A549 (cell line): ENCODE measurements at regions not wholly inside any gene's neighbourhood (a gene's known extent, or its start where the extent isn't known, plus 50 kb on each side); places are given as distances from the start of the nearest gene placed in this dataset.

Source experiments
- BHLHE40 ChIP-seq: IDR thresholded peaks from 2 replicates; pipeline ENCODE4 v1.6.1; 2012; ENCODE audit warnings: low read depth, low read length, inconsistent platforms
- CEBPB ChIP-seq, 2 experiments: fragments of >200 bp in 1 of 2; sonication (Bioruptor Twin) in 1 of 2; formaldehyde crosslinking in 1 of 2; IDR thresholded peaks; 2 replicates each; pipeline ENCODE4 v1.6.1; 2012 to 2016
- CTCF ChIP-seq: fragments of >200 bp; sonication (Bioruptor Twin); formaldehyde crosslinking; IDR thresholded peaks from 3 replicates; pipeline ENCODE4 v1.5.1; 2016
- FOSL2 ChIP-seq, 2 experiments: fragments of 450-650 bp in 1 of 2; fragments of >200 bp in 1 of 2; sonication (Bioruptor Twin) in 1 of 2; formaldehyde crosslinking; IDR thresholded peaks; 2 replicates each; pipeline versions ENCODE4 v1.5.0 to v1.6.1; 2016 to 2020; ENCODE audit warnings: mild to moderate bottlenecking in 1 of 2, moderate library complexity in 1 of 2
- HOXA7 ChIP-seq: fragments of 250-450 bp; sonication (Bioruptor Pico); IDR thresholded peaks from 2 replicates; pipeline ENCODE4 v1.5.0; 2020; ENCODE audit warnings: mild to moderate bottlenecking, moderate library complexity
- MAX ChIP-seq: IDR thresholded peaks from 2 replicates; pipeline ENCODE4 v1.6.1; 2012
- MYC ChIP-seq: IDR thresholded peaks from 2 replicates; pipeline ENCODE4 v1.6.1; 2012; ENCODE audit warnings: mild to moderate bottlenecking, inconsistent platforms, low read length, improper control_type of control experiment, borderline replicate concordance
- POLR2A ChIP-seq: IDR thresholded peaks from 2 replicates; pipeline ENCODE4 v1.6.1; 2012; ENCODE audit warnings: mild to moderate bottlenecking, low read length
- RNF2 ChIP-seq: fragments of 200-600 bp; sonication (generic); IDR thresholded peaks from 2 replicates; pipeline ENCODE4 v1.6.1; 2016; ENCODE audit warnings: low read depth, mild to moderate bottlenecking, antibody characterized with exemption, moderate library complexity, borderline replicate concordance
- SMC3 ChIP-seq: fragments of >200 bp; sonication (Bioruptor Twin); formaldehyde crosslinking; IDR thresholded peaks from 3 replicates; pipeline ENCODE4 v1.6.1; 2018; ENCODE audit warnings: inconsistent platforms
- ZFP36 ChIP-seq: fragments of 450-650 bp; IDR thresholded peaks from 2 replicates; pipeline ENCODE4 v1.6.1; 2014; ENCODE audit warnings: borderline replicate concordance; ENCODE audit not compliant: partially characterized antibody
- TF ChIP-seq, protein P1 (sequence below): fragments of 200-600 bp; sonication (generic); IDR thresholded peaks from 2 replicates; pipeline ENCODE4 v1.6.1; 2016; ENCODE audit warnings: antibody characterized with exemption, mild to moderate bottlenecking, moderate library complexity

DNA sequence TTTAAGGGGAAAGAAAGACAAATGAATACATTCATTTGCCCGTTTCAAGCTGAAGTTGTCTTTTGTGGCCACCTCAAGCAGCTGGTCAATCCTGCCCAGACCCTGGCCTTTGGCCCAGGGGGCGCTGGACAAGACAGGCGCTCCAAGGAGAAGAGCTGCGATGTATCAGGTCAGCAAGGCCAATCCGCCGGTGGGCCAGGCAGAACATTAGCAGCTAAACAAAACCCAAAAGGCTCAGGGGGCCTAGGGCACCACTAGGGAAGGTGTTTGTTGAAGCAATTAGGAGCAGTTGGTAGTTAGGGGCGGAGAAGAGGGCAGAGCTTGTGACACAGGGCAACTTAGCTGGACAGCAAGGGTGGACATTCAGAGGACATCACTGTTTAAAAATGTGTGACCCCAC, 60.8 kb upstream of the TMEM33 start:
- TF ChIP-seq POLR2A = no peak
- no peak for TF ChIP-seq MAX
- no peak for TF ChIP-seq CTCF
- TF ChIP-seq HOXA7 = no peak
- TF ChIP-seq SMC3 = no peak
- TF ChIP-seq CEBPB (IDR thresholded peaks at IDR 0.05) = no peak
- no peak for TF ChIP-seq MYC
- TF ChIP-seq, protein P1, sequence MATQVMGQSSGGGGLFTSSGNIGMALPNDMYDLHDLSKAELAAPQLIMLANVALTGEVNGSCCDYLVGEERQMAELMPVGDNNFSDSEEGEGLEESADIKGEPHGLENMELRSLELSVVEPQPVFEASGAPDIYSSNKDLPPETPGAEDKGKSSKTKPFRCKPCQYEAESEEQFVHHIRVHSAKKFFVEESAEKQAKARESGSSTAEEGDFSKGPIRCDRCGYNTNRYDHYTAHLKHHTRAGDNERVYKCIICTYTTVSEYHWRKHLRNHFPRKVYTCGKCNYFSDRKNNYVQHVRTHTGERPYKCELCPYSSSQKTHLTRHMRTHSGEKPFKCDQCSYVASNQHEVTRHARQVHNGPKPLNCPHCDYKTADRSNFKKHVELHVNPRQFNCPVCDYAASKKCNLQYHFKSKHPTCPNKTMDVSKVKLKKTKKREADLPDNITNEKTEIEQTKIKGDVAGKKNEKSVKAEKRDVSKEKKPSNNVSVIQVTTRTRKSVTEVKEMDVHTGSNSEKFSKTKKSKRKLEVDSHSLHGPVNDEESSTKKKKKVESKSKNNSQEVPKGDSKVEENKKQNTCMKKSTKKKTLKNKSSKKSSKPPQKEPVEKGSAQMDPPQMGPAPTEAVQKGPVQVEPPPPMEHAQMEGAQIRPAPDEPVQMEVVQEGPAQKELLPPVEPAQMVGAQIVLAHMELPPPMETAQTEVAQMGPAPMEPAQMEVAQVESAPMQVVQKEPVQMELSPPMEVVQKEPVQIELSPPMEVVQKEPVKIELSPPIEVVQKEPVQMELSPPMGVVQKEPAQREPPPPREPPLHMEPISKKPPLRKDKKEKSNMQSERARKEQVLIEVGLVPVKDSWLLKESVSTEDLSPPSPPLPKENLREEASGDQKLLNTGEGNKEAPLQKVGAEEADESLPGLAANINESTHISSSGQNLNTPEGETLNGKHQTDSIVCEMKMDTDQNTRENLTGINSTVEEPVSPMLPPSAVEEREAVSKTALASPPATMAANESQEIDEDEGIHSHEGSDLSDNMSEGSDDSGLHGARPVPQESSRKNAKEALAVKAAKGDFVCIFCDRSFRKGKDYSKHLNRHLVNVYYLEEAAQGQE = no peak
- TF ChIP-seq ZFP36 = no peak
- TF ChIP-seq FOSL2 (IDR thresholded peaks at IDR 0.05) = no peak
- TF ChIP-seq FOSL2 (CRISPR knock-in tag; IDR thresholded peaks at IDR 0.05) = no peak
- TF ChIP-seq RNF2 = no peak
- TF ChIP-seq BHLHE40 = no peak
